HUES48 (cell line): ENCODE measurements at regions not wholly inside any gene's neighbourhood (a gene's known extent, or its start where the extent isn't known, plus 50 kb on each side); places are given as distances from the start of the nearest gene placed in this dataset.
"Not testable (repeated sequence)": the region's sequence is repeated elsewhere in the genome, so short reads cannot be mapped to it uniquely, and the experiment has no call there.

Experiments
- H3K27ac ChIP-seq: one replicate; pipeline ENCODE4 v1.7.0; 2013; ENCODE audit warnings: low read depth, low read length, inconsistent platforms
- H3K27me3 ChIP-seq: 2 replicates; pipeline ENCODE4 v1.6.1; 2013; ENCODE audit warnings: mild to moderate bottlenecking, low read length; ENCODE audit not compliant: control insufficient read depth, insufficient read depth
- H3K36me3 ChIP-seq: 2 replicates; pipeline ENCODE4 v1.6.1; 2013; ENCODE audit warnings: low read length; ENCODE audit not compliant: control insufficient read depth, insufficient read depth
- H3K4me1 ChIP-seq: 2 replicates; pipeline ENCODE4 v1.6.1; 2013; ENCODE audit warnings: mild to moderate bottlenecking, low read length; ENCODE audit not compliant: control insufficient read depth, insufficient read depth
- H3K4me3 ChIP-seq: 2 replicates; pipeline ENCODE4 v1.5.1; 2013; ENCODE audit warnings: mild to moderate bottlenecking, low read depth, low read length
- H3K9ac ChIP-seq: 2 replicates; pipeline ENCODE4 v1.6.1; 2013; ENCODE audit warnings: mild to moderate bottlenecking, low read depth, low read length, moderate library complexity
- H3K9me3 ChIP-seq: 2 replicates; pipeline ENCODE4 v1.6.1; 2013; ENCODE audit warnings: low read length; ENCODE audit not compliant: control insufficient read depth, insufficient read depth

GRCh38 chr21:13378943-13379342 lies 230.6 kb upstream of the POTED start:
- H3K9ac ChIP-seq, H3K36me3 ChIP-seq, H3K27me3 ChIP-seq, H3K27ac ChIP-seq, H3K4me3 ChIP-seq, H3K4me1 ChIP-seq: not testable (repeated sequence)
- peaks cover 45% of the 10 kb centered on the region for H3K9me3 ChIP-seq

DNA sequence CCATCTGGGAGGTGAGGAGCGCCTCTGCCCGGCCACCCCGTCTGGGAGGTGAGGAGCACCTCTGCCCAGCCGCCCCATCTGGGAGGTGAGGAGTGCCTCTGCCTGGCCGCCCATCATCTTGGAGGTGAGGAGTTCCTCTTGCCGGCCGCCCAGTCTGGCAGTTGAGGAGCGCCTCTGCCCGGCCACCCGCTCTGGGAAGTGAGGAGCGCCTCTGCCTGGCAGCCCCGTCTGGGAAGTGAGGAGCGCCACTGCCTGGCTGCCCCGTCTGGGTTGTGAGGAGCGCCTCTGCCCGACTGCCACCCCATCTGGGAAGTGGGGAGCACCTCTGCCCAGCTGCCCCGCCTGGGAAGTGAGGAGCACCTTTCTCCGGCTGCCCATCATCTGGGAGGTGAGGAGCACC lies 230.0 kb upstream of the POTED start:
- H3K27me3 ChIP-seq, H3K36me3 ChIP-seq, H3K4me1 ChIP-seq, H3K9ac ChIP-seq, H3K27ac ChIP-seq, H3K4me3 ChIP-seq: not testable (repeated sequence)
- H3K9me3 ChIP-seq, result peaks cover 47% of the 10 kb centered on the region

GRCh38 chr21:13380561-13380960 lies 229.0 kb upstream of the POTED start:
- H3K27ac ChIP-seq, H3K27me3 ChIP-seq, H3K9ac ChIP-seq, H3K36me3 ChIP-seq, H3K4me1 ChIP-seq, H3K4me3 ChIP-seq: not testable (repeated sequence)
- peaks cover 49% of the 10 kb centered on the region for H3K9me3 ChIP-seq

DNA sequence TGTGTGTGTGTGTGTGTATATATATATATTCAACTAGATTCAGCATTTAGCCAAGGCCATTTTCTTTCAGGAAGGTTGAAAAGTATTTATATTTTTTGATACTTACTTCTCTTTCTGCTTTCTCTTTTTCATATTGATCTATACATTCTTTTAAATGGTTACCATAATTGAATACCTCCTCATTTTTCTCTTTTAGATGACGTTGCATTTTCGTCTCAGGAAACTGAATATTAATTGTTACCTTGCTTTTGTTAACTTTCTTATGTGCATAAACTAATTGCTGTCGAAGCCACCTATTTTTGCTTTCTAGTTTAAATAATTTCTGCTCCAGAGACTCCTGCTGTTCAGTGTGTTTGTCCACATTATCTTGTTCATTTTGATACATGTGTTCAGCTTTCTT lies 225.4 kb upstream of the POTED start:
- not testable (repeated sequence) for H3K4me1 ChIP-seq, H3K4me3 ChIP-seq, H3K9ac ChIP-seq, H3K27ac ChIP-seq, H3K27me3 ChIP-seq, H3K36me3 ChIP-seq
- H3K9me3 ChIP-seq, result peaks cover 41% of the 10 kb centered on the region

DNA sequence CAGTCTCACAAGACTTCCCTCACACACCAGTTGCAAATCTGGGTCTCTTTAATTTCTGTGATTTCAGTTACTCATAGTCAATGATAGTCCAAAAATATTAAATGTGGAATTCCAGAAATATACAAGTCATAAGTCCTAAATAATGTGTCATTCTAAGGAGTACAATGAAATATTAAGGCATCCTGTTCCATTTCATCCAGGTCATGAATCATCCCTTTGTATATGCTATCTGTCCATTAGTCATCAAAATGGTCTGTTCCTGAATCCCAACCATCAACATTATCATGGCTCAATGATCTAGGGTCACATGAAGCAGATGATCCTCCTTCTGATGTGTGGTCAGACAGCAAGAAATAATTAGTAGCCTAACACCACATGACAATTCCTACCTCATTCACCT lies 200.4 kb upstream of the POTED start:
- not testable (repeated sequence) for H3K4me3 ChIP-seq, H3K27ac ChIP-seq, H3K4me1 ChIP-seq, H3K9ac ChIP-seq, H3K36me3 ChIP-seq, H3K27me3 ChIP-seq
- H3K9me3 ChIP-seq, result peaks cover 52% of the 10 kb centered on the region

GRCh38 chr21:13435863-13436262 lies 173.7 kb upstream of the POTED start:
- not testable (repeated sequence) for H3K27me3 ChIP-seq, H3K4me3 ChIP-seq, H3K4me1 ChIP-seq, H3K27ac ChIP-seq, H3K36me3 ChIP-seq, H3K9ac ChIP-seq
- peaks cover 63% of the 10 kb centered on the region for H3K9me3 ChIP-seq

GRCh38 chr21:13447767-13448166 lies 161.8 kb upstream of the POTED start:
- H3K9ac ChIP-seq, H3K4me1 ChIP-seq, H3K27ac ChIP-seq, H3K4me3 ChIP-seq, H3K36me3 ChIP-seq, H3K27me3 ChIP-seq: not testable (repeated sequence)
- peaks cover 77% of the 10 kb centered on the region for H3K9me3 ChIP-seq

DNA sequence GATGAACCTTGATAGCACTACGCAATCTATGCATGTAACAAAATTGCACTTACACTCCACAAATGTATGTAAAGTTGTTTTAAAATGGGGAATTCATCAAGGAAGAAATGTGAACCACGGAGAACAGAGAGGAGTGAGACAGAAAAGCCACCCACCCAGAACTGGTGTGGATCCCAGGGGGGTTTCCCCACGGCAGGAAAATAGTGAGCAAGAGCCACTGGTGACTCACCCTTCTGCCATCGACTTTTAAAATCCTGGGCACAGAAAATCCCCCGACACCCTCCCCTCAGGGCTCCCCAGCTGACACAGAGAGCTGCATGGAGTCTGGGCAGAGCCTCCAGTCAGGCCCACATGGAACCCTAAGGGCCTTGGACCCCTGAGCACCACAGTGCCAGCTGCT lies 146.0 kb upstream of the POTED start:
- not testable (repeated sequence) for H3K36me3 ChIP-seq, H3K4me3 ChIP-seq, H3K9ac ChIP-seq, H3K4me1 ChIP-seq, H3K27me3 ChIP-seq, H3K27ac ChIP-seq
- H3K9me3 ChIP-seq, result peaks cover 63% of the 10 kb centered on the region
